ENCODE measurements at regions not wholly inside any gene's neighbourhood (a gene's known extent, or its start where the extent isn't known, plus 50 kb on each side); places are given as distances from the start of the nearest gene placed in this dataset.

DNA sequence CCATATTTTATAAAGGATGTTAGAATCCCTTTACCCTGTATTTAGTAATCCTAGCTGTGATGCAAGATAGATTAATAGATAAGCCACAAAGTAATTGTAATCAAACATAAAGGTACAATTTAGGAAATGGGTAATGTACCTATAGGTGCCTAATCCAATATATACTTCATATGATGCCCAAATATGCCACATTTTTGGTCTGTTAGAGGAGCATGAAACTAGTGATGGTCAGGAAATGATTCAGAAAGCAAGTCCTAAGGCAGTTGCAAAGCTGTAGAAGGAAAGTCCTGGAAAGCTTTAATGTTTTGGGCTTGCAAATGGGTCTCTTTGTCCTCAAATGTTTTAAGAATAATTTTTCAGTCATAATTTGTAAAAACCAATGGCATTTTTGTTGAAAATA, 76.6 kb upstream of the PTPRK start:
- no peak for ATAC-seq
- in situ Hi-C loops (cut with HindIII; ENCODE audit: low pct_unique_long_range_greater_than_20kb, low sequenced_read_pairs) (no loop called here), intact Hi-C loops (cut with micrococcal nuclease; ENCODE audit: unreplicated experiment) (no loop called here)
- ChIA-PET CTCF (no interaction called here), POLR2A (interaction anchor here (0.6 kb wide), 1 partner anchor 21 kb away, joined by 4 read pairs; no protein-coding TSS in a partner anchor)
- Histone ChIP-seq H3K4me1 (ENCODE audit: control insufficient read depth, insufficient read depth, low read length) (no peaks in the 10 kb centered on the region), H3K36me3 (ENCODE audit: control insufficient read depth, insufficient read depth, low read length) (no peaks in the 10 kb centered on the region), H3K4me3 (ENCODE audit: low read depth in 2 of 2, low read length in 2 of 2) (no peak overlapping the region), H3K27ac (ENCODE audit: low read length) (no peak overlapping the region), H3K27me3 (ENCODE audit: control insufficient read depth, insufficient read depth, low read length) (no peaks in the 10 kb centered on the region), H3K9me3 (ENCODE audit: control insufficient read depth, insufficient read depth, low read depth, low read length) (no peaks in the 10 kb centered on the region)
- DNase-seq (ENCODE audit: low read depth, low spot score) = no peak
- TF ChIP-seq SIN3A (IDR thresholded peaks at IDR 0.05; ENCODE audit: borderline replicate concordance, insufficient read depth, low read depth, low read length) (no peak), POLR2AphosphoS5 (IDR thresholded peaks at IDR 0.05; ENCODE audit: low read depth, low read length) (no peak), TCF7L2 (IDR thresholded peaks at IDR 0.05; ENCODE audit: low read depth, low read length) (no peak)
- TF ChIP-seq, protein P1, sequence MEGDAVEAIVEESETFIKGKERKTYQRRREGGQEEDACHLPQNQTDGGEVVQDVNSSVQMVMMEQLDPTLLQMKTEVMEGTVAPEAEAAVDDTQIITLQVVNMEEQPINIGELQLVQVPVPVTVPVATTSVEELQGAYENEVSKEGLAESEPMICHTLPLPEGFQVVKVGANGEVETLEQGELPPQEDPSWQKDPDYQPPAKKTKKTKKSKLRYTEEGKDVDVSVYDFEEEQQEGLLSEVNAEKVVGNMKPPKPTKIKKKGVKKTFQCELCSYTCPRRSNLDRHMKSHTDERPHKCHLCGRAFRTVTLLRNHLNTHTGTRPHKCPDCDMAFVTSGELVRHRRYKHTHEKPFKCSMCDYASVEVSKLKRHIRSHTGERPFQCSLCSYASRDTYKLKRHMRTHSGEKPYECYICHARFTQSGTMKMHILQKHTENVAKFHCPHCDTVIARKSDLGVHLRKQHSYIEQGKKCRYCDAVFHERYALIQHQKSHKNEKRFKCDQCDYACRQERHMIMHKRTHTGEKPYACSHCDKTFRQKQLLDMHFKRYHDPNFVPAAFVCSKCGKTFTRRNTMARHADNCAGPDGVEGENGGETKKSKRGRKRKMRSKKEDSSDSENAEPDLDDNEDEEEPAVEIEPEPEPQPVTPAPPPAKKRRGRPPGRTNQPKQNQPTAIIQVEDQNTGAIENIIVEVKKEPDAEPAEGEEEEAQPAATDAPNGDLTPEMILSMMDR (IDR thresholded peaks at IDR 0.05) = no peak
- TF ChIP-seq, protein P2, sequence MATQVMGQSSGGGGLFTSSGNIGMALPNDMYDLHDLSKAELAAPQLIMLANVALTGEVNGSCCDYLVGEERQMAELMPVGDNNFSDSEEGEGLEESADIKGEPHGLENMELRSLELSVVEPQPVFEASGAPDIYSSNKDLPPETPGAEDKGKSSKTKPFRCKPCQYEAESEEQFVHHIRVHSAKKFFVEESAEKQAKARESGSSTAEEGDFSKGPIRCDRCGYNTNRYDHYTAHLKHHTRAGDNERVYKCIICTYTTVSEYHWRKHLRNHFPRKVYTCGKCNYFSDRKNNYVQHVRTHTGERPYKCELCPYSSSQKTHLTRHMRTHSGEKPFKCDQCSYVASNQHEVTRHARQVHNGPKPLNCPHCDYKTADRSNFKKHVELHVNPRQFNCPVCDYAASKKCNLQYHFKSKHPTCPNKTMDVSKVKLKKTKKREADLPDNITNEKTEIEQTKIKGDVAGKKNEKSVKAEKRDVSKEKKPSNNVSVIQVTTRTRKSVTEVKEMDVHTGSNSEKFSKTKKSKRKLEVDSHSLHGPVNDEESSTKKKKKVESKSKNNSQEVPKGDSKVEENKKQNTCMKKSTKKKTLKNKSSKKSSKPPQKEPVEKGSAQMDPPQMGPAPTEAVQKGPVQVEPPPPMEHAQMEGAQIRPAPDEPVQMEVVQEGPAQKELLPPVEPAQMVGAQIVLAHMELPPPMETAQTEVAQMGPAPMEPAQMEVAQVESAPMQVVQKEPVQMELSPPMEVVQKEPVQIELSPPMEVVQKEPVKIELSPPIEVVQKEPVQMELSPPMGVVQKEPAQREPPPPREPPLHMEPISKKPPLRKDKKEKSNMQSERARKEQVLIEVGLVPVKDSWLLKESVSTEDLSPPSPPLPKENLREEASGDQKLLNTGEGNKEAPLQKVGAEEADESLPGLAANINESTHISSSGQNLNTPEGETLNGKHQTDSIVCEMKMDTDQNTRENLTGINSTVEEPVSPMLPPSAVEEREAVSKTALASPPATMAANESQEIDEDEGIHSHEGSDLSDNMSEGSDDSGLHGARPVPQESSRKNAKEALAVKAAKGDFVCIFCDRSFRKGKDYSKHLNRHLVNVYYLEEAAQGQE (IDR thresholded peaks at IDR 0.05; ENCODE audit: insufficient read depth in 1 of 2, low read depth in 2 of 2, low read length in 1 of 2) = no peak
- no TSS peak for BruUV-seq (replicated peaks)

DNA sequence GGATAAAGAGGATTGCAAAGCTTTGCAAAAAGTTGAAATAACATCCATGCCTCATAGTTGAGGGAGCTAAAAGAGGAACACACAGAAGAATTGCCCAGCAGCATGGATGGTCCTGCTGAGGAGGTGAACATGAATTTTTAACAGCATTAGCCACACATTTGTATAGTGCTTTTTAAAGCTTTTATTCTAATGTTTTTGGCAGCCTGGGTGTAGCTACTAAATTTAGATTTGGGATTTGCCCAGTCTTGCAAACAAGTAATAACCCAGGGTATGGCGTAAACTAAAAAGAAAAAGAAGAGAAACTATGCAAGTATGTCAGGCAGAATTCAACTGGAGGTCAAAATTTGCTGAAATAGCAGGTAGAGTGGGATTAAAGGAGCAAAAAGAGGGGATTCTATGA, 75.1 kb upstream of the PTPRK start:
- Histone ChIP-seq H3K9me3 (ENCODE audit: control insufficient read depth, insufficient read depth, low read depth, low read length) (no peaks in the 10 kb centered on the region), H3K27ac (ENCODE audit: low read length) (no peak overlapping the region), H3K4me1 (ENCODE audit: control insufficient read depth, insufficient read depth, low read length) (no peaks in the 10 kb centered on the region), H3K36me3 (ENCODE audit: control insufficient read depth, insufficient read depth, low read length) (no peaks in the 10 kb centered on the region), H3K4me3 (ENCODE audit: low read depth in 2 of 2, low read length in 2 of 2) (no peak overlapping the region), H3K27me3 (ENCODE audit: control insufficient read depth, insufficient read depth, low read length) (no peaks in the 10 kb centered on the region)
- in situ Hi-C loops (cut with HindIII; ENCODE audit: low pct_unique_long_range_greater_than_20kb, low sequenced_read_pairs) (no loop called here), intact Hi-C loops (cut with micrococcal nuclease; ENCODE audit: unreplicated experiment) (no loop called here)
- BruUV-seq (replicated peaks) = no TSS peak
- DNase-seq (ENCODE audit: low read depth, low spot score) (no peak), ATAC-seq (no peak)
- CTCF ChIA-PET = no interaction called here
- TF ChIP-seq, protein P1 (IDR thresholded peaks at IDR 0.05) = no peak
- TF ChIP-seq SIN3A (IDR thresholded peaks at IDR 0.05; ENCODE audit: borderline replicate concordance, insufficient read depth, low read depth, low read length) = no peak
- TF ChIP-seq TCF7L2 (IDR thresholded peaks at IDR 0.05; ENCODE audit: low read depth, low read length) = no peak
- no peak for TF ChIP-seq POLR2AphosphoS5 (IDR thresholded peaks at IDR 0.05; ENCODE audit: low read depth, low read length)
- TF ChIP-seq, protein P2 (IDR thresholded peaks at IDR 0.05; ENCODE audit: insufficient read depth in 1 of 2, low read depth in 2 of 2, low read length in 1 of 2) = no peak
- POLR2A ChIA-PET = no interaction called here

Measured in Panc1 (cell line).